SK-N-SH (cell line): ENCODE measurements at regions not wholly inside any gene's neighbourhood (a gene's known extent, or its start where the extent isn't known, plus 50 kb on each side); places are given as distances from the start of the nearest gene placed in this dataset.

Experiments used
- FOXM1 ChIP-seq: IDR thresholded peaks from 2 replicates; pipeline ENCODE4 v1.4.0; 2012; ENCODE audit warnings: low read depth, mild to moderate bottlenecking
- POLR2AphosphoS5 ChIP-seq: IDR thresholded peaks from 2 replicates; pipeline ENCODE4 v1.6.1; 2012; ENCODE audit warnings: low read depth, low read length
- RXRA ChIP-seq: IDR thresholded peaks from 2 replicates; pipeline ENCODE4 v1.4.0; 2012; ENCODE audit warnings: low read depth, mild to moderate bottlenecking, borderline replicate concordance
- SIN3A ChIP-seq: IDR thresholded peaks from 2 replicates; pipeline ENCODE4 v1.6.1; 2012; ENCODE audit warnings: low read depth, mild to moderate bottlenecking, low read length, moderate library complexity, borderline replicate concordance
- TF ChIP-seq, protein P1 (sequence below): fragments of 200-600 bp; sonication (generic); IDR thresholded peaks from 2 replicates; pipeline ENCODE4 v1.6.1; 2017; ENCODE audit warnings: antibody characterized with exemption, mild to moderate bottlenecking, moderate library complexity

DNA sequence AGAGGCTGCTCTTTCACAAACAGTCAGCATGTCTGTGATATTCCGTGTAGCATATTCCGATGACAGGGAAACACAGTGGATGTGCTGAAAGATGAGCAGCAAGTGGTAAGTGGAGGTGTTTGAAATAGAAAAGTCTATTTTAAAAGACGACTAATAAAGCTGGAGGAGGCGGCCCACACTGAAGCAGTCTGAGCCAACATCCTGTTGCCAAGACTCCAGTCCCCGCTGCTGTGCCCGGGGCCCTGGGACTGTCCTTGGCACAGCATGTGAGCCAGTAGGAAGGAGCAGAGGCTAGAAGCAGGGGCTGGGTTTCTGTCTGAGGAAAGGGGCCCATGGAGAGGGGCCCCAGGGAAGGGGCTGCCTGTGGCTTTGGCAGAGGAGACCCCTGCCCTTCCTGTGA lies 351.5 kb upstream of the CHD6 start:
- TF ChIP-seq POLR2AphosphoS5 = no peak
- TF ChIP-seq SIN3A = no peak
- TF ChIP-seq, protein P1, sequence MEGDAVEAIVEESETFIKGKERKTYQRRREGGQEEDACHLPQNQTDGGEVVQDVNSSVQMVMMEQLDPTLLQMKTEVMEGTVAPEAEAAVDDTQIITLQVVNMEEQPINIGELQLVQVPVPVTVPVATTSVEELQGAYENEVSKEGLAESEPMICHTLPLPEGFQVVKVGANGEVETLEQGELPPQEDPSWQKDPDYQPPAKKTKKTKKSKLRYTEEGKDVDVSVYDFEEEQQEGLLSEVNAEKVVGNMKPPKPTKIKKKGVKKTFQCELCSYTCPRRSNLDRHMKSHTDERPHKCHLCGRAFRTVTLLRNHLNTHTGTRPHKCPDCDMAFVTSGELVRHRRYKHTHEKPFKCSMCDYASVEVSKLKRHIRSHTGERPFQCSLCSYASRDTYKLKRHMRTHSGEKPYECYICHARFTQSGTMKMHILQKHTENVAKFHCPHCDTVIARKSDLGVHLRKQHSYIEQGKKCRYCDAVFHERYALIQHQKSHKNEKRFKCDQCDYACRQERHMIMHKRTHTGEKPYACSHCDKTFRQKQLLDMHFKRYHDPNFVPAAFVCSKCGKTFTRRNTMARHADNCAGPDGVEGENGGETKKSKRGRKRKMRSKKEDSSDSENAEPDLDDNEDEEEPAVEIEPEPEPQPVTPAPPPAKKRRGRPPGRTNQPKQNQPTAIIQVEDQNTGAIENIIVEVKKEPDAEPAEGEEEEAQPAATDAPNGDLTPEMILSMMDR = no peak
- no peak for TF ChIP-seq RXRA
- TF ChIP-seq FOXM1 = no peak
